Smooth muscle cell (in vitro differentiated cells): ENCODE measurements at regions not wholly inside any gene's neighbourhood (a gene's known extent, or its start where the extent isn't known, plus 50 kb on each side); places are given as distances from the start of the nearest gene placed in this dataset. TPM values are rescaled to one million over a fixed set of nuclear protein-coding genes. Genes with fewer than 3 reads are reported as not detected.

Experiments
- DNase-seq: peaks from one replicate; lab custom pipeline; 2025; ENCODE audit not compliant: unreplicated experiment; lab: John Stamatoyannopoulos, UW
- H2AFZ ChIP-seq: fragments of 200-600 bp; sonication (generic); 2 replicates; pipeline ENCODE4 v1.6.0; 2016; ENCODE audit warnings: antibody characterized with exemption, low read depth, mild to moderate bottlenecking
- H3F3A ChIP-seq: fragments of 200-600 bp; sonication (generic); 2 replicates; pipeline ENCODE4 v1.6.0; 2017; ENCODE audit warnings: antibody characterized with exemption, low read depth
- H3K27ac ChIP-seq: fragments of 200-600 bp; sonication (generic); 2 replicates; pipeline ENCODE4 v1.5.1; 2016; ENCODE audit warnings: low read depth, mild to moderate bottlenecking
- H3K27me3 ChIP-seq: fragments of 200-600 bp; sonication (generic); 2 replicates; pipeline ENCODE4 v1.6.1; 2016; ENCODE audit warnings: low read depth, mild to moderate bottlenecking
- H3K36me3 ChIP-seq: fragments of 200-600 bp; sonication (generic); 2 replicates; pipeline ENCODE4 v1.5.1; 2016; ENCODE audit warnings: low read depth
- H3K4me1 ChIP-seq: fragments of 200-600 bp; sonication (generic); 2 replicates; pipeline ENCODE4 v1.5.1; 2016; ENCODE audit warnings: low read depth
- H3K4me2 ChIP-seq: fragments of 200-600 bp; sonication (generic); 2 replicates; pipeline ENCODE4 v1.6.0; 2016; ENCODE audit warnings: mild to moderate bottlenecking
- H3K4me3 ChIP-seq: fragments of 200-600 bp; sonication (generic); 2 replicates; pipeline ENCODE4 v1.5.1; 2016; ENCODE audit warnings: mild to moderate bottlenecking
- H3K79me2 ChIP-seq: fragments of 200-600 bp; sonication (generic); 2 replicates; pipeline ENCODE4 v1.6.0; 2016; ENCODE audit warnings: low read depth, mild to moderate bottlenecking
- H3K9ac ChIP-seq: fragments of 200-600 bp; sonication (generic); 2 replicates; pipeline ENCODE4 v1.6.0; 2016; ENCODE audit warnings: low read depth
- H3K9me3 ChIP-seq: fragments of 200-600 bp; sonication (generic); replicated peaks from 2 replicates; pipeline ENCODE4 v1.5.1; 2016; ENCODE audit warnings: low read depth
- H4K20me1 ChIP-seq: fragments of 200-600 bp; sonication (generic); 2 replicates; pipeline ENCODE4 v1.6.0; 2016; ENCODE audit warnings: low read depth
- WGBS: methylation state at CpG from one replicate; pipeline ENCODE4 v1.1.7; 2016; ENCODE audit warnings: low lambda C conversion rate; 5-methylcytosine and 5-hydroxymethylcytosine counted together
- small RNA-seq: library from RNA; depleted of rRNA; stranded (forward); fragments of <200 nt; gene quantifications from one replicate; pipeline ENCODE3, GENCODE V24; 2014
- TF ChIP-seq, protein P1 (sequence below): fragments of 200-600 bp; sonication (generic); IDR thresholded peaks from 2 replicates; pipeline ENCODE4 v1.5.1; 2017; ENCODE audit warnings: borderline replicate concordance, mild to moderate bottlenecking, antibody characterized with exemption; ENCODE audit not compliant: insufficient read depth, poor library complexity, severe bottlenecking

DNA sequence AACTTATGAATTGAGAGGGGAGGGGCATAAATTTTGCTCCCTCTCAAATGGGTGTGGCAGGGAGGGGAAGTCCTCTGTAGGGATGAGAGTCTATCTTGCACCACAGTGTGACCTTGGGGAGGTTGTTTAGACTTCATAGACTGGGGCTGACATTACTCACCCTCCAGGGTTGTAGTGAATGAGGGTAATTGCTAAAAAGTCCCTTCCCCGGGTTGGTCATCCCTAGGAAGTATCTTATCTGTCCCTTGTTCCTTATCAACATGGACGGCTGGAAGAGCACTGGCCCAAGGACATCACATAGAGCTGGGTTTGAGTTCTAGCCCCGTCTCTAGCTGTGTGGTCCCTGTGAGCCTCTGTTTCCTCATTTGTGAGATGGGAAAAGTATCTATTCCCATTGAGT is 52.4 kb upstream of the SLC2A1 start:
- TF ChIP-seq, protein P1, sequence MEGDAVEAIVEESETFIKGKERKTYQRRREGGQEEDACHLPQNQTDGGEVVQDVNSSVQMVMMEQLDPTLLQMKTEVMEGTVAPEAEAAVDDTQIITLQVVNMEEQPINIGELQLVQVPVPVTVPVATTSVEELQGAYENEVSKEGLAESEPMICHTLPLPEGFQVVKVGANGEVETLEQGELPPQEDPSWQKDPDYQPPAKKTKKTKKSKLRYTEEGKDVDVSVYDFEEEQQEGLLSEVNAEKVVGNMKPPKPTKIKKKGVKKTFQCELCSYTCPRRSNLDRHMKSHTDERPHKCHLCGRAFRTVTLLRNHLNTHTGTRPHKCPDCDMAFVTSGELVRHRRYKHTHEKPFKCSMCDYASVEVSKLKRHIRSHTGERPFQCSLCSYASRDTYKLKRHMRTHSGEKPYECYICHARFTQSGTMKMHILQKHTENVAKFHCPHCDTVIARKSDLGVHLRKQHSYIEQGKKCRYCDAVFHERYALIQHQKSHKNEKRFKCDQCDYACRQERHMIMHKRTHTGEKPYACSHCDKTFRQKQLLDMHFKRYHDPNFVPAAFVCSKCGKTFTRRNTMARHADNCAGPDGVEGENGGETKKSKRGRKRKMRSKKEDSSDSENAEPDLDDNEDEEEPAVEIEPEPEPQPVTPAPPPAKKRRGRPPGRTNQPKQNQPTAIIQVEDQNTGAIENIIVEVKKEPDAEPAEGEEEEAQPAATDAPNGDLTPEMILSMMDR: no peak
- Histone ChIP-seq H3K4me2 (no peak overlapping the region), H3K27me3 (no peaks in the 10 kb centered on the region), H4K20me1 (no peaks in the 10 kb centered on the region), H3K4me1 (peaks cover 34% of the 10 kb centered on the region), H3K27ac (no peak overlapping the region), H3F3A (no peaks in the 10 kb centered on the region), H3K9me3 (no peaks in the 10 kb centered on the region), H3K79me2 (no peaks in the 10 kb centered on the region), H2AFZ (no peak overlapping the region), H3K36me3 (no peaks in the 10 kb centered on the region), H3K9ac (no peak overlapping the region), H3K4me3 (no peak overlapping the region)
- 47% methylated on average over 3 of the region's 3 CpGs for WGBS
- DNase-seq: no peak

DNA sequence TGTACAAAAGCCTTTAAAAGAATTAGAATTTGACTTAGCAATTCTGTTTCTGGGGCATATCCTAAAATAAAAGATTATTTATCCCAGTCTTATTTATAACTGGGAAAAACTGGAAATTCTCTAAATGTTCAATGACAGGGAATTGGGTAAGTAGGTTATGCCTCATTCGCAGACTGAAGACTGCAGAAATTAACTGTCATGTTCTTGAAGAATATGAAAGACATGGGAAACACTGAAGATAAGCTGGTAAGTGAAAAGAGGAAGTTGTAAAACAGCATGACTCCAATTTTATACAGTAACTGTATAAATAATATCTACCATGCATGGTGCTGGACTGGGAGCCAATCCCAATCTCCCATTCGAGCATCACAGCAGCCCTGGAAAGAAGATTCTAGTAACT is 50.6 kb upstream of the SLC2A1 start:
- H3K79me2 ChIP-seq: no peaks in the 10 kb centered on the region
- no peaks in the 10 kb centered on the region for H4K20me1 ChIP-seq
- 82% methylated on average over 2 of the region's 2 CpGs for WGBS
- peak overlapping the region; percentile 84 for H3K27ac ChIP-seq
- no peaks in the 10 kb centered on the region for H3K27me3 ChIP-seq
- H3F3A ChIP-seq: no peaks in the 10 kb centered on the region
- no peak overlapping the region for H3K9ac ChIP-seq
- no peaks in the 10 kb centered on the region for H3K9me3 ChIP-seq
- no peak for DNase-seq
- no peaks in the 10 kb centered on the region for H3K36me3 ChIP-seq
- TF ChIP-seq, protein P1: no peak
- no peak overlapping the region for H3K4me3 ChIP-seq
- peaks cover 46% of the 10 kb centered on the region for H3K4me1 ChIP-seq
- H2AFZ ChIP-seq: no peak overlapping the region
- no peak overlapping the region for H3K4me2 ChIP-seq

DNA sequence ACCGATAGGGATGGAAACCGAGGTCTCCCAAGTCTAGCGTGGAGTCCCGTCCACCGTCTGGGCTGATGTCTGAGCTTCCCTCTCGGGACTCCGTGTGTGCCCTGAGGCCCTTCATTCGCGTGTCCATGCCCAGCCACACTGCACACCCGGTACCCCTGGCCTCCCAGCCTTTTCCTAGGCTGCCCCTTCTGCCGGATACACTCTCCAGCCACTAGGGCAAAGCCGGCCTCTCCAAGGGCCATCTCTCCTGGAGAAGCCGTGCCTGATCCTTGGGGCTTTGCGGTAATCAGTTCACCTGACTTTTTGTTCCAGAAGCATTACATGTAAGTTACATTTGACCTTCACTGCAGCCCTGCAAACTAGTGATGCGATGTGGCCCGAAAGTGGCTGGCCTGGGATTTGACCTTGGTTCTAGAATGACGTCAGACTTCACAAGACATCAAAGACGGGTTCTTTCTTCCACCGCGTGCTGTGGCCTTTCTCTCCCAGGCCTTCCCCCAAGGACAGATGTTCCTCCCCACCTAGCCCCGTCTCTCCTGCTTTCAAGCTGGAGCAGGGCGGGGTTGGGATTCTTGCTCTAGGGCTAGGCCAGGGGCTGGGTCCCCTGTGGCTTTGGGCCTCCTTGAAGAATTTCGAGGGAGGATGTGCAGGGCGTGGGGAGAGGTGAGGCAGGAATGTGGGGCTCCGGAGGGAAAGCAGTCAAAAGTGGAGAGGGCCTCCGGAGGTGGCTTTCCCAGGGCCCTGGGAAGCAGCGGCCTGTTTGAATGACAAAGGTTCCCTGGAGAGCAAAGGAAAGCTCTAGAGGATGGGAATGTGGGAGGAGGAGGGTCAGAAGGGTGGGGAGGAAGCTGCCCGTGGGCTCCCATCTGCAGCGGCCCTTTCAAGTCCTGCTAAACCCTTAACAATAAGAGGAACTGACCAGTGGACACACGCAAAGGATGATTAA is 49.7 kb upstream of the SLC2A1 start:
- Histone ChIP-seq H2AFZ (peak overlapping the region; percentile 54), H3K27ac (peak overlapping the region; percentile 84), H3K36me3 (no peaks in the 10 kb centered on the region), H3K4me2 (peak overlapping the region; percentile 42), H3K4me3 (no peak overlapping the region), H3K9ac (no peak overlapping the region), H3K4me1 (peaks cover 46% of the 10 kb centered on the region), H4K20me1 (no peaks in the 10 kb centered on the region), H3K27me3 (no peaks in the 10 kb centered on the region), H3F3A (no peaks in the 10 kb centered on the region), H3K79me2 (no peaks in the 10 kb centered on the region), H3K9me3 (no peaks in the 10 kb centered on the region)
- TF ChIP-seq, protein P1: no peak
- DNase-seq: no peak
- WGBS: 38% methylated on average over 29 of the region's 30 CpGs

Small RNAs in the stretch of these regions (small RNA-seq; reads per million reads assigned to genes)
- gene RF00026: not detected
